MM.1S (cell line): ENCODE measurements at regions not wholly inside any gene's neighbourhood (a gene's known extent, or its start where the extent isn't known, plus 50 kb on each side); places are given as distances from the start of the nearest gene placed in this dataset.

Source experiments
- CTCF ChIP-seq: fragments of 300-600 bp; sonication (generic); IDR thresholded peaks from 2 replicates; pipeline ENCODE4 v1.5.1; 2016; ENCODE audit warnings: antibody characterized with exemption, low read length, mixed read lengths
- EZH2 ChIP-seq: fragments of 300-600 bp; sonication (generic); optimal IDR thresholded peaks from 2 replicates; pipeline ENCODE3; 2017; ENCODE audit warnings: low read depth, mild to moderate bottlenecking, antibody characterized with exemption, low read length, mixed read lengths

- no peak for TF ChIP-seq CTCF
- no peak for TF ChIP-seq EZH2
These were observed 73.2 kb upstream of the FSTL4 start for GRCh38 chr5:133685402-133686018.
